Left hindlimb (tissue), 1 donor: ENCODE measurements at regions not wholly inside any gene's neighbourhood (a gene's known extent, or its start where the extent isn't known, plus 50 kb on each side); places are given as distances from the start of the nearest gene placed in this dataset.

Source experiments
- DNase-seq: peaks from one replicate; pipeline ENCODE4 v3.0.0-alpha.2; 2018

GRCh38 chr18:6465281-6465680, 50.6 kb upstream of the L3MBTL4 start:
- no peak for DNase-seq

DNA sequence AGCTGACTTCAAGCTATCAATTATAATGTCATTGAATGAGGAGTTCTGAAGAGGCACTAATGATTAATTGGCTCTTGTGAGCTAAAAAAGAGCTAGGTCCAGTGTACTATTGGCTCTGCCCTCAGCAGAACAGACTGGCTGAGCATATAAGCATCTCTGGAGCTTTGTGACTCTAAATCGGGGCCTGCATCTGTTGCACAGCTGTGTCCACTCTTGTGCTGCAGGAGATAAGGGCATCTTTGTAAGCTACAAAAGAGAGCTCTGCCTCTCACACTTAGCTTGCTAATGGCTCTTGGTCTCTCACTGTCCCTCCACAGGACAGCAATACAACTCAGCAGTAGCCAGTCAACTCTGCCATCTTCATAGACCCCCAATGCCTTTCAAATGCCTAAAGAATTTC, 61.5 kb upstream of the L3MBTL4 start:
- no peak for DNase-seq

- no peak for DNase-seq
Observed at GRCh38 chr18:6476880-6477279, 62.2 kb upstream of the L3MBTL4 start.

- DNase-seq = peak; percentile 63
Observed at GRCh38 chr18:6478121-6478520, 63.4 kb upstream of the L3MBTL4 start.

DNA sequence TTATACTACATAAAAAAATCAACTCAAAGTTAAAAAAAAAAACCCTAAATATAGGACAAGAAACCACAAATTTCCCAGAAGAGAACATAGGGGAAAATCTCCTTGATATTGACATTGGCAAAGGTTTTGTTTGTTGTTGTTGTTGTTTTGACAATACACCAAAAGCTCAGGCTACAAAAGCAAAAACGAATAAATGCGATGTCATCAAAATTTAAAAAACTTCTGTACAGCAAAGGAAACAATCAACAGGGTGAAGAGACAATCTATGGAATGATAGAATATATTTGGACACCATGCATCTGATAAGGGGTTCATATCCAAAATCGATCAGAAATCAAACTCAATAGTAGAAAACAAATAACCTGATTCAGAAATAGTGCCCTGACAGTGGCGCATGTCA, 65.0 kb upstream of the L3MBTL4 start:
- DNase-seq = no peak

- peak; percentile 74 for DNase-seq
Observed at GRCh38 chr18:6482198-6482977, 67.7 kb upstream of the L3MBTL4 start.

DNA sequence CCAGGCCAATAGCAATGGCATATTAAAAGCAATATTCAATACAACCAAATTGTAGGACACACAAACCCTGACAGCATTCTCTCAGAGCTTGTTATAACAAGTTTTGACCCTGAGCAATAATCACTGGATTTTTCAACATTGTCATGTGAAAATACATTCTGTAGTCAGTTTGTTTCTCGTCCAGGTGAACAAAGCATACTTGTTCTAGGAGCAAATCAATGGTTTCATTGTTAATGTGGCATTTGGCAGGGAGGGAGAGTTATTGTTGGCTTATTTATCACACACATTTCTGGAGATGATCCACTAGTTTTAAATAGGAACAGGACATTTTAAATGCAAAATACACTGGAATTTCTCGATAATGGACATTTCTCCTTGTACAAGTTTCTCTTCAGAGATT, 69.9 kb upstream of the L3MBTL4 start:
- DNase-seq = no peak

- DNase-seq = no peak
Observed at GRCh38 chr18:6486313-6486712, 71.6 kb upstream of the L3MBTL4 start.

DNA sequence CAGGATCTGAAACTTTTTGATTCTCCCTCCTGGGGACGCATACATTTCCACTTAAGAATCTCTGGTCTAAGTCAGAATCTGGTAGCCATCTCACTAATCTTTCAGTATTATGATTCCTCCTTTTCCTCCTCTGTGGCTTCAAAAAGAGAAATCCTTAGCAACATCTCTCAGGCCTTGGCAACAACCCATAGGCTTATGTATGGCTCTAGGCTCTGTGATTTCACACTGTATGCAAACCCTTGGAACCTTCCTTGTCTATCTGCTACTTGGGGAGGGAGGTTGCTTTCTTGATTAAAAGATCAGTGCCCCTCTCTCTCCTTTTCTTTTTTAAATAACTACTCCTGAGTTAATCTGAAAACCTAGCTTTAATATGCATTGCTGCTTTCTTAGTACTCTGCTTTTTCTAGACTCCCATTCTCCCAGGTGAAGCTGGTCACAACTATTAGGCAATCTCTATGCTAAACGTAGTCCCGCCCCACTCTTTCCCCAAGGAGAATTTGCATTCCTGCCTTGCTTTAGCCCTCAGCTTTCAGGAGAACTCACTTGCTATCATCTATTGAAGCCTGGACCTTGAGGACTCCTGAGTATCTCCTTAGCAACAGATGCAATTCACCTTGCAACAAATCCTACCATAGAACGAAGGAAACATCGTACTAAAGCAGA, 72.2 kb upstream of the L3MBTL4 start:
- DNase-seq = no peak

- DNase-seq = no peak
Observed at GRCh38 chr18:6487968-6488367, 73.3 kb upstream of the L3MBTL4 start.

DNA sequence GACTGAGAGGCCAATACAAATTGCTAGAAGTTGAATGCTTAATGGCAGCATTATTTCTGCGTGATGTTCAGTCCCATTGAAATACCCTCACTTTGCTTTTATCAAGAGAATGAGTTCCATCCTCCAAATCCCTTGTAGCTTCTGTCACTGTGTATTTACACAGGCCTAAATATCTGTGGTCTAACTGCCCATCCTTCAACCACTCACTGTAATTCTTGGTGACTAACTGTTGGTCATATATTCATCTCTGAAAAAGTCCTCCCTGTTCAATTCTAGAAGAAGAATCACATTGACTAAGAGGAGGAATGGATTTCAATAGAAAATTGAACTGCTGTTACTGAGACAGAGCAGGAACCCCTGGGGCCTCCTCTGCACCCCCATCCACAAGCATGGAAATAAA, 74.2 kb upstream of the L3MBTL4 start:
- no peak for DNase-seq

DNA sequence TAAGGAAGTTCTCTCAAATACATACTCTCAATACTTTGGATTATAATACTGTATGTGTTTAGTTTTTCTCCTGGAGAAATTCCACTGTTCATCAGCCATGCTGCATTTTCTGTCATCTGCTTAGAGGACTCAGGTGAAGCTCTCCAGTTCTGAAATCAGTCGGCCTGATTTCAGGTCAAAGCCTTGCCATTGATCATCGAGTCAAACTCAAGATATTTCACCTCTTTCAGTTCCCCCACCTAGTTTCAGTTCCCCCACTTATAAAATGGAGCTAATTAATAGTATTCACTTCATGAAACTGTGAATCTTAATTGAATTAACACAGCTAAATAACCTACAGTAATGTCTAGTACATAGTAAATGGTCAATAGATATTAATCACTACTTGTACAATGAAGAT, 75.3 kb upstream of the L3MBTL4 start:
- DNase-seq = no peak

DNA sequence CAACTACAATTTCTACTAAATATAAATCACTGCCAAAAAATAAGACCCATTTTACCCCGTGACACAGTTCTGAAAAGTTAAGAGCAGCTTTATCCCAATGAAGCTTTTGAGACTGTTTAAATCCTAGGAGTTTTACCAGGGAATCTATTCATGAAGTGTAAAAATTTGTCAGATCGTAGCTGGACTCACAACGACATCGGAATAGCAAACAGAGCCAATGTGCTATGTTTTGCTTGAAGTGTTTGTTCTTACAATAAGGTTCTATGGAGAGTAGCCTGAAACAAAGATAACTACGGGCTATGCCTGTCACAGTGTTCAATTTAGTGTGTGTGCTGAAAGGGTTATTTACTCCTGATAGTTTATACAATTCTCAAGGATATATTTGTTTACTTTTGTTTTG, 78.5 kb upstream of the L3MBTL4 start:
- DNase-seq = no peak

GRCh38 chr18:6495536-6495935, 80.8 kb upstream of the L3MBTL4 start:
- peak; percentile 70 for DNase-seq

- no peak for DNase-seq
Observed at GRCh38 chr18:6497543-6497942, 82.8 kb upstream of the L3MBTL4 start.

- no peak for DNase-seq
Observed at GRCh38 chr18:6498289-6498856, 83.7 kb upstream of the L3MBTL4 start.

DNA sequence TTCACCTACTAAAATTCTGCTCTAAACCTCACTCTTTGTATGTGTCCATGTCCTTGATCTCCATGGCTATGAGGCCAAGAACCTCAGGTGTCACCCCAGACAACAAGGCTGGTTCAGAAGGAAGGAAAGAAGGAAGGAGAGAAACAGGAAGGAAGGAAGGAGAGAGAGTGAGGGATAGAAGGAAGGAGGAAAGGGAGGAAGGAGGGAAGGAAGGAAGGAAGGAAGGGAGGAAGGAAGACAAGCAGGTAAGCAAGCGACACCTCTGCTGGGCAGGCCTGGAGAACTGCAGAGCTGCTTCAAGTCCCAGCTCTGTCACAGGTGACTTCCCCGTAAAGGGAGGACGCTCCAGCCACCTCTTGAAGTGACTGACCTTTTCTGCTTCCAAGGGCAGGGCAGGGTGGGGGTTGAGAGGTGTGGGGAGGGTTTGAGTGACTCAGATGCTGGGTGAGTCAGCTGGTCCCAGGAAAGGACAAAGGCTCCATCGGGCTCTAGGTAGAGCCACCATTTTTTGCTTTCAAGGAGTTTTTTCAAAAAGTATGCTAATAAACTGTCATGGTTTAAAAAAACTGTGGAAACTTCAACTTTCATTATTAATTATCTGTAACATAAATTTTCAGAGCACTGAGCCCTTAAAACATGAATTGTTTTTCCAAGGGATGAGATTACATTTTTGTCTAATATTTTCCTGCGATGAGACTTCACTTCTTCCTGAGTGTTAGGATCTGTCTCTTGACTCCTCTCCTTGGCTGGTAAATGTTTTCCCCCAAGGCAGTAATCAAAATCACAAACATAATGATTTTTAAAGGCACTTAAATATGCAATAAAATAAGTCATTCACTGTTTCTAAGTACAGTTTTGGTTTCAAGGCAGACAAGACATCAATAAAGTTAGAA, 90.1 kb upstream of the L3MBTL4 start:
- DNase-seq = no peak

DNA sequence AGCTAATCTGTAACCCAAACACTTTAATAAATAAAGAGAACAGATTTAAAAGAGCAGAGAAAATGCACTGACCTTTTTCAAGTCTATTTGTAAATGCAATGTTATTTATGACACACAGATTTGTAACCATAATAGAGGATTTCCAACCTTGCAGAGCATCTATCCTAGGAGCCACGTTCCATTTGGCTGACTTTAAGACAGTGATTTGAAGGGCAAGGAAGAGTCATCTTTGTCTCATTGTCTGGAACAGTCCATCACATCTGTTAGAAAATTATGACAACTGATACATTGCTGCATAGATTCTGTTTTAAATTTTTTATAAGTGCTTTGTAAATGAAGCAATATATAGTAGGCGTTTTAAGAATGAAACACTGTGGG, 90.8 kb upstream of the L3MBTL4 start:
- no peak for DNase-seq

GRCh38 chr18:6509417-6509816, 94.7 kb upstream of the L3MBTL4 start:
- DNase-seq = no peak

DNA sequence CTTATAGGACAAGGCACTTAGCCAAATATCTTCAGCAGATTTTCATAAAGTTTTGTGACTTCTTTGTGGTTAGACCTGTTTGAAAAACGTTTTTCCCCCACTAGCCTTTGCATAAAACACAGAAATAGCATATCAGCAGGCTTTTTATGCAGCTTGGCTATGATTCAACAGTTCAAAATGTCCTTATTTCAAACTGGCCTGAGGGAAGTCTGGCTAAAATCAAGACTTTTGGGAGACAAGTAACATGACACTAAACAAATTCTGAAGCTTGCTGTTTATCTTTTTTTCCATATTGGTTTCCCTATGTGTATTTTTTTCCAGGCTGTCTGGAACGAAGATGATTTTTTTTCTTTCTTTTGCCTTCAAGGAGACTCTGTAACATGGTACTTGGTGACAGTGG, 95.1 kb upstream of the L3MBTL4 start:
- DNase-seq = no peak

- DNase-seq = no peak
Observed at GRCh38 chr18:6520901-6521300, 106.2 kb upstream of the L3MBTL4 start.

GRCh38 chr18:6521803-6522418, 107.2 kb upstream of the L3MBTL4 start:
- DNase-seq = no peak

GRCh38 chr18:6525604-6526003, 110.9 kb upstream of the L3MBTL4 start:
- DNase-seq = no peak
